GM19240 (cell line): ENCODE measurements at regions not wholly inside any gene's neighbourhood (a gene's known extent, or its start where the extent isn't known, plus 50 kb on each side); places are given as distances from the start of the nearest gene placed in this dataset.

Experiments used
- DNase-seq: peaks from one replicate; pipeline ENCODE4 v3.0.0; 2011; ENCODE audit warnings: low spot score; ENCODE audit not compliant: insufficient read length

- DNase-seq: no peak
These were observed 167.3 kb downstream of the CDH26 start for GRCh38 chr20:60125513-60125912.

DNA sequence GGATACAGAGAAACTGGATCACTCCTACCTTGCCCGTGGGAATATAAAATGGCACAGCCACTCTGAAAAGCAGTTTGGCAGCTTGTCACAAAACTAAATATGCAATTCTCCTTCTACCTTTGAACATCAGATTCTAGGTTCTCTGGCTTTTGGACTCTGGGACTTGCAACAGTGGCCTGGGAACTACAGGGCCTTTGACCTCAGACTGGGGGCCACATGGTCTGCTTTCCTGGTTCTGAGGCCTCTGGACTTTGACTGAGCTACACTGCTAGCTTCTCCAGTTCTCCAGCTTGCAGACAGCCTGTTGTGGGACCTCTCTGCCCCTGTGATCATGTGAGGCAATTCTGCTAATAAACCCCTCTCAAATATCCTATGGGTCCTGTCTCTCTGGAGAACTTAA, 168.8 kb downstream of the CDH26 start:
- DNase-seq: no peak

DNA sequence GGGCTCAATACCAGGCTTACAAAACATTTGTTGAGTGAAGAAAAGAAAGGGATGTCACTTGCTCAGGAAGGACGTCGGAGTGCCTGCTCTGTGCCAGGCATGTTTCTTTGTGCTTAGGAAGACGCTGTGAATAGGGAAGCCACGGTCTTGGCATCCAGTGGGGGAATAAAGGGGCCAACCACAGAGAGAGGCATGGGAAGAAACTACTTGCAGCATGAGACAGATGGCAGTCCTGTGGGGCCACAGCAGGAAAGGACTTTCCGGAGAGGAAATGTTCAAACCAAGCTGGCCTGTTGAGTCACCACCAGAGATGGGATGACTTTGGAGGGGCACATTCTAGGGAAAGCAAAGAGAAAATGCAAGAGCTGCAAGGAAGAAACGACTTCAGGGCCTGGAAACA, 173.2 kb downstream of the CDH26 start:
- DNase-seq: no peak

GRCh38 chr20:60132162-60132826, 174.1 kb downstream of the CDH26 start:
- no peak for DNase-seq

- no peak for DNase-seq
These were observed 174.8 kb downstream of the CDH26 start for GRCh38 chr20:60132827-60133670.

DNA sequence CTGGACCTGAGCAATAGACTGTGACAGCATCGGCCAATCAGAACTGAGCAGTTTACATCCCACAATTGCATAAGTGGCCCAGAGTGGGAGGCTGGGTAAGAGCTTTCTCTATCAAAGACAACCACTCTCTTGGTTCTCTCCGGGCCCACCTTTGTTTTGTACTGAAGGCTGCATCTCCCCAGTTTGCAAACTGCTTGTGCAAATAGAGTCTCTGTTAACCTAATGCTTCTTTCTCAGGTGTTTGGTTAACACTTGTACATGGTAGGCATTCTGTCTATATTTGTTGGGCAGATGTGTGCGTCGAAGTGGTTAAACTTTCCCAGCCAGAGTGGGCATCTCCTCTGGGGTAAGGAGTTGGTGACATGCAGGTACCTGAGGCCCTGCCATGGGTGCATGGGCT, 177.1 kb downstream of the CDH26 start:
- no peak for DNase-seq

DNA sequence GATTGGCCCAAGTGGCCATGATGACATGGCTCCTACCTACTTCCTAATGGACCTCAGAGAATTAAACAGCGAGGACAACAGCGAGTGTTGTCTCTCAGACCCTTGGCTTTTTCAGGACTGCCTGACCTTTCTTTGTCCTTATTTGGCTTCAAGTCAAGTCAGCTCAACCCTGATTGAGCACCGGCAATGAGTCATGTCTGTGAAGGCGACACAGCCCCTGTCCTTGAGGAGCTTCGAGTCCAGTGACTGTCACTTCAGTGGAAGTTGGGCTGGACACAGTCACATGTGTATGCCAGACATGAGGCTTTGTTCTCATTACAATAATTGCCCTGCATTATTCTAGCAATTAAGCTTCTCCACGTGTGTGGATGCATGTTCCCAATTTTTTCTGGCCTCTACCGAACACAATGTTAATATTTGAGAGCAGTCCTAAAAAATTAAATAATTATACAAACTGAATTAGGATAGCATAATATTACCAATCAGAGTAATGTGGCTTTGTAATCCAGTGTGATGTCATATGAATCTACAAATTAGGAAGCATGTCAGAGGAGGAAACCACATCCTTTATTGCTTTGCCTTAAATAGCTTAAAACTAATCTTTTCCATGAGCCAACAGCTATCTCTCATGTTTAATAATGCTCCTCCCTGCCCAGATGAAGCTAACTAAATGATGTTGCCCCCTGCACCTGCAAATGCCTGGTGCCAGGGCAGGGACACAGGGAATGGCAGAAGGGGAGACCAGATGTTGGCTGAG, 178.6 kb downstream of the CDH26 start:
- no peak for DNase-seq

DNA sequence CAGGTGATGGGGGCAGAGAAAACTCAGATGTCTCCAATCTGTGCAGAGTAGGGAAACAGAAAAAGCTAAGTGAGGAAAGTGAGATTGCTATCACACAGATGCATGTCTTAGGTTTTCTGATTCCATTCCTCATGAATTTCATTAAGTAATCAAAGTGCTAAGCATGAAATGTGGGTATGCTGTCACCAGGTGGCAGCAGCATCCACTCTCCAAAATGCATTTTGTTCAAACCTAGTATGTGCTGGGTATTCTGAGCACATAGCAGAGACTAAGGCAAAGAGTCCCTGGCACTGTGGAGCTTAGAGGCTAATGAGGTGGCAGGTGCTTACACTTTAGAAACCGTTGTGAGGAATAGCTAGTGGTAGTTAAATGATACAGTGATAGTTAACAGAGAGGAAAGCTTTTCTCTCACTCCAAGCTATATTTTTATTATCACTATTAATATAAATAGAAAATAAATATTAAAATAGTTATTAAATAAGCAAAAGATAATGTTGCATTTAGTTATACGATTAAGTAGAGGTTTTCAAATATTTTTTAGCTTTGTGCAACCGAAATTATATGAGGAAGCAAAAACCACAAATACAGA, 179.5 kb downstream of the CDH26 start:
- no peak for DNase-seq

DNA sequence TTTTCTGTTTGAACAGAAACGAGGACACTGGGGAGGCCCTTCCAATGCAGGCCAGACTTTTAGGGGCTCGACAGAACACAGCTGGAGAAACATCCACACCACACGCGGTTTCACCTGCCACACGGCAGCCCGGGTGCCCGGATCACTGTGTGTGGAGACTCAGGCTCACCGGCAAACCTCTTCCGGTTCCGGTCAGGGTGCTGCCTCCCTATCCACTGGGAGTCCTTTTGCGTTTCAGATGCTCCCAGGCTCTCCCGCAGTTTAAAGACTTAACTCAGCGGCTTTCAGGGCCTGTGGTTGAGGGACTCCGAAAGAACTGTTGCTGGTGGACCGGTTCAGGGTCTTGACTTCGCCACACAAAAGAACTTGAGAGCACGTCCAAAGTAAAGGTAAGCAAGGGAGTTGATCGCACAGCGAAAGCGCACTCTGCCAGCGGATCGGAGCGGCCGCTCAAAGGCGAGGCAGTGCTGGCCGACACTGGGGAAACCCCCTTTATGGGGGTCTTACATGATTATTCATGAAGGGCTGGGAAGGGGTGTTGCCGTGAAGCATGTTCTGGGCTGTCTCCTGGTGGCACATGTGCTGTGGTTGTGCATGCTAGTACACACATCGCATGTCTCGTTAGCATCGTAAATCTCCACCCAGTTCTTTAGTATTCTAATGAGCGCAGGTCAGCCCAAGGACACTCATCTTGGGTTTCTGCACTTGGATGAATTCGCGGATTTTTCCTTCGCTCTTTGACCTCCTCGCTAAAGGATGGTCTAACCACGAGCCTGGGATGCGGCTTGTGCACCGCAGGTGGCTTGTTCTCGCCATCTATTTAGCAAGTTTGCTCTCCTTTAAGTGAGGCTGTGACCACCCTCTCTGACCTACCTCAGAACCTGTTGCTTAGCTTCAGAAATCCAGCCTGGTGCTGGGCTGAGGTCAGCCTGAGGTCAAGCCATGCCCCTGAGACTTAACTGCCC, 180.3 kb downstream of the CDH26 start:
- DNase-seq: no peak

- DNase-seq: no peak
These were observed 181.6 kb downstream of the CDH26 start for GRCh38 chr20:60139663-60140446.

DNA sequence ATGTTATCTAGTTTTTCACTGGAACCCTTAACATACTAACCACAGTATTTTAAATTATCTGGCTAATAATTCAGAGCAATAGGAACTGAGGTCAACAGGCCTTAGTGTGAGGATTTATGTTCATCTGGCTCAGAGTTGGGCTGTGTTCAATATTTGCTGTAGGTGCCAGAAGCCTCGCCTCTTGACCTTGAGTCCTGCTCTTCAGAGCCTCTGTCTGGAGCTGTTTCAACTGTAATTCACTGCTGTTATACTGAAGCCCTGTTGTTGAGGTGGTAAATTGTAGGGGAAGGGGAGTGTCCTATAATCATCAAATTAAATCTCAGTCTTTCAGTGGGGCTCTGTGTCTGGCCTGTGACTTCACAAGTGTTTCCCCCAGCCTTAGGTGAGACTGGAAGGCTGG, 184.4 kb downstream of the CDH26 start:
- no peak for DNase-seq

DNA sequence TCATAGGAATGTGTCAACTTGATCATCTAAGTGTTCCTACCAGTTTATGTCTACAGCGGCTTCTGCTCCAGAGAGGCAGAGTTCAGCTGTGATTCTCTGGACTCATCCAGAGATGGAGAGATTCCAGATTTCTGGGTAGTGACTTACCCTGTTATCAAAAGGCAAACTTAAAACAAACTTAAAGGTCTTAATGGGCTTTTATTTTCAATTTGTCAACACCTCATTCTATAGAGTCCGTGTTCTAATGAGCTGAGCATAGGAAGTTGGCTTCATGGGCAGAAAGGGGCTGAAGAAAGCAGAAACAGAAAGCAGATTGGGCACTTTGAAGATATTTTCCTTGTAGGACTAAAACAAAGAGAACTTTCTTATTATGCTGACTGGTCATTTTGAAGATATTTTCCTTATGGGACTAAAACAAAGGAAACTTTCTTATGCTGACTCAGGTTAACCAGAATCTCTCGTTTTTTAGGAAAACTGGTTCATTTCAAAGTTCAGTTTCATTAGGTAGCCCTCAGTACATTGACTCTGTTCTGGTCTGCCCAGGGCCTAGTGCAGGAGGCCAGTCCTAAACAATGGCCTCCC, 185.1 kb downstream of the CDH26 start:
- no peak for DNase-seq

- no peak for DNase-seq
These were observed 186.2 kb downstream of the CDH26 start for GRCh38 chr20:60144404-60144803.

- DNase-seq: no peak
These were observed 186.8 kb downstream of the CDH26 start for GRCh38 chr20:60144974-60145527.

- no peak for DNase-seq
These were observed 188.8 kb downstream of the CDH26 start for GRCh38 chr20:60147004-60147403.

GRCh38 chr20:60148885-60149284, 190.7 kb downstream of the CDH26 start:
- no peak for DNase-seq

GRCh38 chr20:60152792-60153191, 194.6 kb downstream of the CDH26 start:
- no peak for DNase-seq

DNA sequence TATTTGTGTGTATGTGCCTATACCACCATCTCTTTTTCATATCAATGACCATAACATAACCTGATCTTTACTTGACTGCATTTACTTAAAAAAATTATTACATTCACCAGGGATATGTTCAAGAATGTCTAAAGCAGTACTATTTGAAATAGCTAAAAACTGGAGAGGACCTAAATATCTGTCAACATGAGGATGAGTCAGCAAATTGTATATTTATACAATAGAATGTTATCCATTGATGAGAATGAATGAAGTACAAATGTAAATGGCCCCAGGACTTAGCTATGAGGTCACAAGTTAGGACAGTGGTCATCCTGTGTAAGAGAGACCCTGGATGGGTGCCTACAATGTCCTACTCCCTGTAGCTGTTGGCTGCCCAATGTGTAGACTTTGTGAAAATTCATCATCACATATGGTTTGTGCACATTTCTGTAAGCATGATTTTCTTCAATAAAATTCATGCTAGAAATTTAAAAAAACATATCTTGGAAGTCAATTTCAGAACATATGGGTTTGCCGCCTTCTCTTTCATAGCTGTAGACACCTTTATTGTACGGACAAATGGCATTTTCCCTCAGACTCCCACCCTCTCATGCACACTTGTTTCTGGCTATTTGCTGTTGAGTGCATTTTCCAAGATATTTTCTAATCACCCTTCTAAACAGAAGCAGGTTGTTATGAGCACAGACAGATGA, 202.4 kb downstream of the CDH26 start:
- DNase-seq: no peak

DNA sequence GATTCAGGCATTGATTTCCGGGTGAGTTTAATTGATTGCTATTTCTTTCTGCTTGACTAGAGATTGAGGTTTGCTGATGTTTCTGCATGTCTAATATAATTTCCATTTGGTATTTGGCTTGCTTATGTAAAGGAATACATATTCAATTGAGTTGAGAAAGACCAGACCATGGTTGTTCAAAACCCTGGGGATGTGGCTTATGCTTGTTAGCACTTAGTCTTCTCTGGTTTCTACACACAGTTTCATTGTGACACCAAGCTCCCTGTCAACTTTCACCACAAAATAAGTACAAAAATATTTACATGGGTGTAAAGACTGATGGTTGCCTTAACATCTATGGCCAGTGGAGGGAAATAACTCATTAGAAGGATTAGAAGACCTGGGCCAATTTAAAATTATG, 209.6 kb downstream of the CDH26 start:
- no peak for DNase-seq
